ENCODE measurements at regions not wholly inside any gene's neighbourhood (a gene's known extent, or its start where the extent isn't known, plus 50 kb on each side); places are given as distances from the start of the nearest gene placed in this dataset.
"Not testable (repeated sequence)": the region's sequence is repeated elsewhere in the genome, so short reads cannot be mapped to it uniquely, and the experiment has no call there.

DNA sequence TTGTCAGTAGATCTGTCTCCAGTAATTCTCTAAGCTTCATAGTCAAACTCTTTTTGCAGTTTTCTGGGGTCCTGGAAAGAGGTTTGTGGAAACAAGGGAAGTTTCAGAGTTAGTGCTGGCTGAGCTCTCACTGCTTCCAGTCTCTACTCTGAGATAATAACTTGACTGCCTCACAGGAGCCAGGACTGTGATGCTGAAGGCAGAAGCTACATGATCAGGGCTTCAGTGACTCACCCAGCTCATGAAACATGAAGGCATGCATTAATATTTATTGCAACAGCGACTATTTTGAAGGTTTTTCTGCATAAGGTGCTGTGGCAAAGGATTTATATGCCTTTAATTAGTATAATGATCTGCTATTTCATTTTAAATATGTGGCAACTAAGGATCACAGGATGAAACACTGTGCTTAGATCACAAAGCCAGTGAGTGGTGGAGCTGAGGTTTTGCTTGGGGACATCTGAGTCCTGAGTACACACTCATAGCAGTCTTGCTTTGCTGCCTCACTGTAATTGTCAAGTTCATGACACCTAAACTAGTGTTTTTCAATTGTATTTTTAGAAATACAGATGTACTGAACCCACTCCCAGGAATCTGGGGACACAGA is 448.4 kb upstream of the GCFC2 start:
- no peak for DNase-seq

DNA sequence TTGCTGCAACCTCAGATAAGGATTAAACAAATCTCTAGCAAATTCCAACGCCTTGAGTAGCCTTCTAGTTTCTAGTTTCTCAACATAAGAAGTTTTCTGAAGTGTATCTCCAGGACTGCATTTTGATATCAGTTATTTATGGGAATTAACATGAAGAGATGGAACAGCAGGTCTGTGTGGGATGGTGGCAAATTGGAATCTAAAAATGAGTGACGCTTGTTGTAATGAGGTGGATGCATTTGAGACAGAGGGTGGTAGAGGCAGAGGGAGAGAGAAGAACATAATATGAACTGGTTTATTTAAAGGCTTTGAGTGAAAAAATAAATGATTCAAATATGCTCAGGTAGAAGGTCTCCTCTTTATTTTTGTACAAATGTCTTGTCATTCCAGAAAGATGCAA is 446.8 kb upstream of the GCFC2 start:
- no peak for DNase-seq

- DNase-seq = no peak
Measured at GRCh38 chr2:76154981-76155380, 444.3 kb upstream of the GCFC2 start.

GRCh38 chr2:76149846-76150245 is 439.1 kb upstream of the GCFC2 start:
- DNase-seq = no peak

GRCh38 chr2:76139303-76139702 is 428.6 kb upstream of the GCFC2 start:
- not testable (repeated sequence) for DNase-seq

GRCh38 chr2:76128622-76129021 is 417.9 kb upstream of the GCFC2 start:
- no peak for DNase-seq

DNA sequence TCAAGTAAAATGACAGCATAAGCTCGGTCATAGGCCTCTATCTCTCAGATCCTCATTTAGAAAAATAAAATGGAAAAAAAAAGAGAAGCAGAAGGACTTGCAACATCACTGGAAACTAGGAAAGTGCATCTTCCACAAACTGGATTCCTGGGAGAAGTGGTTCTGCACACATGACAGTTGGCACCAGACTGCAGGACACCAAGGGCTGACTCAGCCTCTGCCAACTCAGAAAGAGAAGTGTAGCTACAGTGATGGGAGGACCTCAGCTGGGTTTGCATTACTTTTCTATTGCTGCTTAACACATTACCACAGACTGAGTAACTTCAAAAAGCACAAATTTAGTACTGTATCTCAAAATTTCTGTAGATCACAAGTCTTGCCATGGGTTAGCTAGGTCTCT is 409.5 kb upstream of the GCFC2 start:
- DNase-seq = no peak

- no peak for DNase-seq
Measured at GRCh38 chr2:76089683-76090082, 379.0 kb upstream of the GCFC2 start.

DNA sequence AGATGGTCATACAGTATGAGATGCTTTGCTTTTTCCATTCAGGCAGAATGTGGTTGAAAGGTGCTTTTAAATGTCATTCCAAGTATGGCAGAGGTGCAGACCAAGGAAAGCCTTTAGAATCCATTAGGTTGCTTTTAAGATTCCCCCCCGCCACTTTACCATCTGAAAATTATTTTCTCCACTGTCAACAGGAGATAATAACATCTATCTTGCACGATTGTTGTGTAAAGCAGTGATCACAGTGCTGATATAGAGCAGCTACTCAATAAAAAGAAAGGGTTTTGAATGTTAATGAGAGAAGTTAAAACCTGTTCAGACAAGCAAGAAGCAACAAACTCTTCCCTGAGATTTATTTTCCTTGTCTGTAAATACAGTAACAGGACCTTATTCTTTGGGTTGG is 372.5 kb upstream of the GCFC2 start:
- no peak for DNase-seq

- no peak for DNase-seq
Measured at GRCh38 chr2:76082509-76082908, 371.8 kb upstream of the GCFC2 start.

DNA sequence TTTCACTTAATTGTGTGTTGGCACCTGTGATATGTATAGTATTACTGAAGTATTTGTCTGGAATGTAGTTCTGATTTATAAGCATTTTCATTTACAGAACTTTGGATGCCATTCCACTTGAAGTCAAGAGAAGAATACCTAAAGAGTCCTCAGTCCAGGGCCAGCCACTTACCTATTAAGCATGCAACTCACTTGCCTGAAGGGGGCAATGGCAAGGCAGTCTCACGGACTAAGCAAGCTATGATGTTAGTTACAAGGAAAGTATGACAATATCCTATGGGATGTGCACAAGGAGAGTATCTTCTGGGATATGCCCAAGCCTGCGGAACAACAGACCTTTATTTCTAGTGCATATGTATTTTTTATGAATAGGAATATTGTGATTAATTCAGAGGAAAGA is 369.4 kb upstream of the GCFC2 start:
- DNase-seq = no peak

DNA sequence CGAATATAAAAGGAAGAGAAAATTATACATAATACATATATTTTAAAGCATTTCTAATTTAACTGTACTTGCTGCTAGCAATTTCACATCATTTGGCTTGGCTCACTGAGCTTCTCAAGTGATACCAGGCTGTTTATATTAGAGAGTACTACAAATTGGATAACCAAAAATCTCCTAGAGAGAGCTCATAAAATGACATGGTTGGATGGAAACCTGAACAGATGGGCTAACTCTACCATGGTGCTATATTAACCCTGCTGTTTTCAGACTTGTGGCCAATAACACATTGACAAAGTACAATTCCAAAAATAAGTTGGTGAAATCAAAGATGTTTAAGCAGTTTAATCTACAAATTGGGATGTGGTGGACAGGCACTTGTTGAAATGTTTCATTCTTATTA is 364.4 kb upstream of the GCFC2 start:
- DNase-seq = no peak

DNA sequence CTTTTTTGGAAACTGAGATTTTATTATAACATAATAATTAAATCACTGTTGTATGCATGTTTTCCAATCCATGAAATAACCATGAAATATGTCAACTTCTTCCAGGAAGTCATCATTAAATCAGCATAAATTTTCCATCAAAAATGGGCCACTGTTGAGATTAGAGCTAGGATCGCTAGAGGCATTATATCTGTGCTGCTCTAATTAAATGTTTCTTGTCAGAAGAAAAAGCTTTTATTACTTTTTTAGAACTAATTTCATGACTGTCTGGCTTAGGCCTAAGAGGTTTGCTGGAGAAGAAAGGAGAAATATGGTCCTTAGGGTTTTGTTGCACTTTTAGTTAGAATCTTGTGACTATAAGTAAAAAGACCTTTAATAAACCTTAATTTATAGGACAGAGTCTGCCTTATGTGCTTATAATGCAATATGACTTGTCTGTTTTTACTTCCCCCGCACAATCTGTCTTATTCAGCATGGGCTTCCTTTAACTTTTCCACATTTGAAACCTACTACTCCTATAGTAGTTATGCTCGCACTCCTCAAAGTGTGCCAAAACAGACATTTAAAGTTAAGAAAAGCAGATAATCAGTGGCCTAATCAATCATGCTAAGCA is 363.4 kb upstream of the GCFC2 start:
- DNase-seq = no peak

DNA sequence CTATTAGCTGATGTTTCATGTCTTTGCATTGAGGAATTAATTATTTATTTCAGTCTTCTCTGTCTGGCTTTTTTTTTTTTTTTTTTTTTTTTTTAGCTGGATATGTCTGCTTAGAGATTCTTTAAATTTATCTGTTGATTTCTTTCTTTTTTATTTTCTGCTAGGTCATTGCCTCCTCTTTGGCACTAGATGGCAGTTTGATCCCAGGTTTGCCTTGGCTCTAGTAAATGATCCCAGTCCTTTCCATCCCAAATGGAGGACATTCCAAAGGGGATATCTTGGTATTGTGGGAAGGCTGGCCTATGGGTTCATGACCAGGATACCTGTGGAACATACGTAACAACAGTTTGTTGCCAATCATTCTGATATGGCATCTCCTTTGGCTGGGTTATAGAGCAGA is 339.5 kb upstream of the GCFC2 start:
- DNase-seq = no peak

GRCh38 chr2:76044701-76045100 is 334.0 kb upstream of the GCFC2 start:
- DNase-seq = no peak

DNA sequence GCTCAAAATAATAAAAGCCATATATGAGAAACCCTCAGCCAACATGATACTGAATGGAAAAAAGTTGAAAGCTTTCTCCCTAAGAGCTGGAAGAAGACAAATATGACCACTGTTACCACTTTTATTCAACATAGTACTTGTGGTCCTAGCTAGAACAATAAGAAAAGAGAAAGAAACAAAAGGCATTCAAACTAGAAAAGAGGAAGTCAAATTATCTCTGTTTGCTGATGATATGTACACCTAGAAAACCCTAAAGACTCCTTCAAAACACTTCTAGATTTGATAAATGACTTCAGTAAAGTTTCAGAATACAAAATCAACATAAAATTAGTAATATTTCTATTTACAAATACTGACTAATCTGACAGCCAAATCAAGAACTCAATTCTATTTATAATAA is 328.8 kb upstream of the GCFC2 start:
- no peak for DNase-seq

GRCh38 chr2:76027761-76028160 is 317.0 kb upstream of the GCFC2 start:
- DNase-seq = no peak

GRCh38 chr2:76019128-76019527 is 308.4 kb upstream of the GCFC2 start:
- DNase-seq = no peak

- DNase-seq = no peak
Measured at GRCh38 chr2:76009484-76009883, 298.8 kb upstream of the GCFC2 start.

DNA sequence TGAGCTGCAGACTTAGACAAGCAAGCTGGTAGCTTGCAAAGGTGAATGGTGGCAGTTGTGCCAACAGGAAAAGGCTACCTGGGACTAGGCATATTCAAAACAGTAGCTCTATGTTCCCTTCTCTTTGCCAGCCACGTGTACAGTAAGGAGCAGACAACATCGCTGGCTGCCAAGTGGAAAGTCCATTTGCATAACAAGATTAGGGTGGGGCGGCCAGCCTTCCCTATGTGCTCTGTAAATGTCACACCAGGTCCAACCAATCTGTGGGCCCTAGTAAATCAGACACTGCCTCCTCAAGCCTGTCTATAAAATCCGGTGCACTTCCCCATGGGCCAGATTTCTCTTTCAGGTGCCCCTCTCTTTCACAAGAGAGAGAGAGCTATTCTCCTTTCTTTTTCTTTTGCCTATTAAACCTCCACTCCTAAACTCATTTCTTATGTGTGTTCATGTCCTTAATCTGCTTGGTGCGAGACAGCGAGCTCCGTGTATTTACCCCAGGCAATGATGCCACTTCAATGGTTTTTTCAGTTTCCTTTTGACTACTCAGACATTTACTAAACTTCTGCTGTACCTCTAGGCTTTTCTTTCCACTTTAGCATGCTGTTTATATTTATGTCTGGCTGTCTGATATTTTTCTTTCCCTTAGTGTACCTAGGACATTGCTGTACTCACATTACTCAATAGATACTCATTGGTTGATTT is 297.4 kb upstream of the GCFC2 start:
- no peak for DNase-seq

DNA sequence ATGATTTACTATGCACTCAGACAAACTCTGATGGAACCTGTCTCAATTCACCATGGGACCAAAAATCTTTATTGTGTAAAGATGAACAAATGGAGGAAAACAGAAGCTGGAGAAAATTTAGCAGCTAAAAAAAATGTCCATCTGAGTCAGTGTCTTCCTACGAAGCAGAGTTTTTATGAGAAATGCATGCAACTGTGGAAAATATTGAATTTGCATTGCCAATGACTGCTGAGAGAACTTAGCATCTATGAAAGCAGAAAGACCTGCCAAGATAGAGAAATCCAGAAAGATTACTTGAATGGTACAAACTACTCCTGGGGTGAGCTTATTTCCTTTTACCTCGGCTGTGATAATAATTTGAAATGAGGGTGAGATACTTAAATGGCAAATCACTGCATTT is 289.7 kb upstream of the GCFC2 start:
- DNase-seq = no peak

DNA sequence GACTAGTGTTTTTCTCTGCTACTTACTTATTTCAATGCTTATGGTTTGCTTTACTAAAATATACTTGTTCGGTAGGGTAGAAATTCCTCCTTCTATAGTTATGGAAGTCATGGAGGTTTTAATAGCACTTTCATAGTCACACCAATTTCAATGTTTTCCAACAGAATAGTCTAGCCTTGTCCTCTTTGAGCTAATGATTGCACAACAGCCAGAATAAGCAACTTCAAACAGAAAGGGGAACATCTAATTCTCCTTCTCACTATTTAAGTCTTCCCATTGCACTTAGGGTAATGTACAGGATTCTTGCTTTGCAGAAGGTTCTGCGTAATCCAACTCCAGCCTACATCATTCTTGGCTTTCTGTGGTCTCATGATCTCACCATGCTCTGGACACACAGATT is 287.7 kb upstream of the GCFC2 start:
- no peak for DNase-seq

GRCh38 chr2:75994759-75995158 is 284.0 kb upstream of the GCFC2 start:
- no peak for DNase-seq

DNA sequence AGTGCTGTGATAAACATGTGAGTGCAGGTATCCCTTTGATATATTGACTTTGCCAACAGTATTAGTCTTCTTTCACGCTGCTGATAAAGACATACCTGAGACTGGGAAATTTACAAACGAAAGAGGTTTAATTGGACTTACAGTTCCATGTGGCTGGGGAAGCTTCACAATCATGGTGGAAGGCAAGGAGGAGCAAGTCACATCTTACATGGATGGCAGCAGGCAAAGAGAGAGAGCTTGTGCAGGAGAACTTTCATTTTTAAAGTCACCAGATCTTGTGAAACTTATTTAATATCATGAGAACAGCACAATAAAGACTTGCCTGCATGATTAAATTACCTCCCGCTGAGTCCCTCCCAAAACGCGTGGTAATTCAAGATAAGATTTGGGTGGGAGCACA is 277.9 kb upstream of the GCFC2 start:
- not testable (repeated sequence) for DNase-seq

- no peak for DNase-seq
Measured at GRCh38 chr2:75986617-75987016, 275.9 kb upstream of the GCFC2 start.

Data from NCI-H1105 (cell line).